ENCODE measurements at regions not wholly inside any gene's neighbourhood (a gene's known extent, or its start where the extent isn't known, plus 50 kb on each side); places are given as distances from the start of the nearest gene placed in this dataset.

DNA sequence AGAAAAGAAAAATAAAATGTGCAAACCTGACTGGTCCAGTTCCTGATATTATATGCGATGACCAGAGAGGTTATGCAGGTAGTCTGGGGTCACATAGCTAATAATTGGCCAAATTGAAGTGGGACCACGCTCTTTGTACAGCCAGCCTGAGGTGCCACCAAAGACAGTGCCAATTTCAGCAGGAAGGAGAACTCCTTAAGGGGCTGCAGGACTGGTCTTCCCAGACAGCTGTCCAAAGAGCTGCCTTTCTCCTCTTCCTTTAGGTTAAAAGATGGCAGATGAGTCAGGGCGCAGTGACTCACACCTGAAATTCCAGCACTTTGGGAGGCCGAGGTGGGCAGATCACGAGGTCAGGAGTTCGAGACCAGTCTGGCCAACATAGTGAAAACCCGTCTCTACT lies 95.5 kb downstream of the ACKR3 start:
- Mint-ChIP-seq H3K4me1 (ENCODE audit: insufficient read depth, unreplicated experiment) (peaks cover 37% of the 10 kb centered on the region), H3K27ac (ENCODE audit: low read depth, unreplicated experiment) (no peak overlapping the region), H3K36me3 (ENCODE audit: insufficient read depth, unreplicated experiment) (no peaks in the 10 kb centered on the region), H3K4me3 (ENCODE audit: unreplicated experiment) (no peak overlapping the region), H3K27me3 (ENCODE audit: insufficient read depth, unreplicated experiment) (no peaks in the 10 kb centered on the region), H3K9me3 (ENCODE audit: unreplicated experiment) (peaks cover 8% of the 10 kb centered on the region)
- BruUV-seq (replicated peaks) = no TSS peak
- ChIA-PET CTCF (no interaction called here), POLR2A (no interaction called here)
- TF ChIP-seq, protein P1, sequence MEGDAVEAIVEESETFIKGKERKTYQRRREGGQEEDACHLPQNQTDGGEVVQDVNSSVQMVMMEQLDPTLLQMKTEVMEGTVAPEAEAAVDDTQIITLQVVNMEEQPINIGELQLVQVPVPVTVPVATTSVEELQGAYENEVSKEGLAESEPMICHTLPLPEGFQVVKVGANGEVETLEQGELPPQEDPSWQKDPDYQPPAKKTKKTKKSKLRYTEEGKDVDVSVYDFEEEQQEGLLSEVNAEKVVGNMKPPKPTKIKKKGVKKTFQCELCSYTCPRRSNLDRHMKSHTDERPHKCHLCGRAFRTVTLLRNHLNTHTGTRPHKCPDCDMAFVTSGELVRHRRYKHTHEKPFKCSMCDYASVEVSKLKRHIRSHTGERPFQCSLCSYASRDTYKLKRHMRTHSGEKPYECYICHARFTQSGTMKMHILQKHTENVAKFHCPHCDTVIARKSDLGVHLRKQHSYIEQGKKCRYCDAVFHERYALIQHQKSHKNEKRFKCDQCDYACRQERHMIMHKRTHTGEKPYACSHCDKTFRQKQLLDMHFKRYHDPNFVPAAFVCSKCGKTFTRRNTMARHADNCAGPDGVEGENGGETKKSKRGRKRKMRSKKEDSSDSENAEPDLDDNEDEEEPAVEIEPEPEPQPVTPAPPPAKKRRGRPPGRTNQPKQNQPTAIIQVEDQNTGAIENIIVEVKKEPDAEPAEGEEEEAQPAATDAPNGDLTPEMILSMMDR (IDR thresholded peaks at IDR 0.05; ENCODE audit: unreplicated experiment) = no peak
- DNase-seq (ENCODE audit: unreplicated experiment) = peak; percentile 11
- intact Hi-C loops (cut with micrococcal nuclease) = no loop called here

DNA sequence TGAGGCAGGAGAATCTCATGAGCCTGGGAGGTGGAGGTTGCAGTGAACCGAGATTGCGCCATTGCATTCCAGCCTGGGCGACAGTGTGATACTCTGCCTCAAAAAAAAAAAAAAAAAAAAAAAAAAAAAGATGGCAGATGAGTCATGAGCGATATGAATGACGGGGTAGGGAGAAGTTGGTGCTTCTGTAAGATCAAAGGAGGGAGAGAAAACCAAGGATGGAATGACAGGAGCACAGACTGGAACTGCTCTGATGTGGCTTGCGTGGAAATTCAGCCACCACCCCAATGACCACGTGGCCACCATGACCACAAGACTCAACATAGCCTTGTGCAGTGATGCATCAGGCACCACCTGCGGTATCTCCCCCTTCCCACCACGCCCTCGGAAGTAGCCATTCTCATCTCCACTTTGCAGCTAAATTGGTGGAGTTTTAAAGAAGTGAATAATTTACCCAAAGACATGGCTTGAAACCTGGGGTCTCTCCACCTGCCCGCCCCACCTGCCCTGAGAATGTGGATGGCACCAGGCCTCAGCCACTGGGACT lies 96.0 kb downstream of the ACKR3 start:
- H3K4me1 Mint-ChIP-seq (ENCODE audit: insufficient read depth, unreplicated experiment) = peaks cover 37% of the 10 kb centered on the region
- H3K4me3 Mint-ChIP-seq (ENCODE audit: unreplicated experiment) = no peak overlapping the region
- no peak for DNase-seq (ENCODE audit: unreplicated experiment)
- TF ChIP-seq, protein P1 (IDR thresholded peaks at IDR 0.05; ENCODE audit: unreplicated experiment) = no peak
- ChIA-PET CTCF (interaction anchor here (0.6 kb wide), 1 partner anchor 18 kb away, joined by 3 read pairs; no protein-coding TSS in a partner anchor), POLR2A (no interaction called here)
- H3K36me3 Mint-ChIP-seq (ENCODE audit: insufficient read depth, unreplicated experiment) = no peaks in the 10 kb centered on the region
- peaks cover 8% of the 10 kb centered on the region for H3K9me3 Mint-ChIP-seq (ENCODE audit: unreplicated experiment)
- BruUV-seq (replicated peaks) = no TSS peak
- no peak overlapping the region for H3K27ac Mint-ChIP-seq (ENCODE audit: low read depth, unreplicated experiment)
- intact Hi-C loops (cut with micrococcal nuclease) = no loop called here
- no peaks in the 10 kb centered on the region for H3K27me3 Mint-ChIP-seq (ENCODE audit: insufficient read depth, unreplicated experiment)

DNA sequence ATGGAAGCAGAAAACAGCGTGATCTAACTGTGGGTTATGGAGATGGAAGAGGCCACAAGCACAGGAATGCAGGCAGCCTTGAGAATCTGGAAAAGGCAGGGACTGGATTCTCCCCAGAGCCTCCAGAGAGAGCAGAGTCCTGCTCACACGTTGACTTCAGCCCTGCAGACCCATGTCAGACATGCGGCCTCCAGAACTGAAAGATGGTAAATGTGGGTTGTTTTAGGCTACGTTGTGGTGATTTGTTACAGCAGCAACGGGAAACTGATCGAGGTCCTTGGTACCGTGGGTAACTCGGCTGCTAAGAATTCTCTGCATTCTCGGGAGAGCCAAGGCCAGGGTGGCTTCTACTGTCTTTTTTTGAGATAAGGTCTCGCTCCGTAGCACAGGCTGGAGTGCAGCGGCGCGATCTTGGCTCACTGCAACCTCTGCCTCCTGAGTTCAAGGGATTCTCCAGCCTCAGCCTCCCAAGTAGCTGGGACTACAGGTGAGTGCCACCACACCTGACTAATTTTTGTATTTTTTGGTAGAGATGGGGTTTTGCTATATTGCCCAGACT lies 97.1 kb downstream of the ACKR3 start:
- H3K4me1 Mint-ChIP-seq (ENCODE audit: insufficient read depth, unreplicated experiment) = peaks cover 28% of the 10 kb centered on the region
- no TSS peak for BruUV-seq (replicated peaks)
- ChIA-PET CTCF (no interaction called here), POLR2A (interaction anchor here (0.6 kb wide), 1 partner anchor 14 kb away, joined by 4 read pairs; no protein-coding TSS in a partner anchor)
- intact Hi-C loops (cut with micrococcal nuclease) = no loop called here
- H3K27me3 Mint-ChIP-seq (ENCODE audit: insufficient read depth, unreplicated experiment) = no peaks in the 10 kb centered on the region
- peaks cover 8% of the 10 kb centered on the region for H3K9me3 Mint-ChIP-seq (ENCODE audit: unreplicated experiment)
- no peak for DNase-seq (ENCODE audit: unreplicated experiment)
- TF ChIP-seq, protein P1 (IDR thresholded peaks at IDR 0.05; ENCODE audit: unreplicated experiment) = no peak
- H3K27ac Mint-ChIP-seq (ENCODE audit: low read depth, unreplicated experiment) = no peak overlapping the region
- no peaks in the 10 kb centered on the region for H3K36me3 Mint-ChIP-seq (ENCODE audit: insufficient read depth, unreplicated experiment)
- H3K4me3 Mint-ChIP-seq (ENCODE audit: unreplicated experiment) = no peak overlapping the region

DNA sequence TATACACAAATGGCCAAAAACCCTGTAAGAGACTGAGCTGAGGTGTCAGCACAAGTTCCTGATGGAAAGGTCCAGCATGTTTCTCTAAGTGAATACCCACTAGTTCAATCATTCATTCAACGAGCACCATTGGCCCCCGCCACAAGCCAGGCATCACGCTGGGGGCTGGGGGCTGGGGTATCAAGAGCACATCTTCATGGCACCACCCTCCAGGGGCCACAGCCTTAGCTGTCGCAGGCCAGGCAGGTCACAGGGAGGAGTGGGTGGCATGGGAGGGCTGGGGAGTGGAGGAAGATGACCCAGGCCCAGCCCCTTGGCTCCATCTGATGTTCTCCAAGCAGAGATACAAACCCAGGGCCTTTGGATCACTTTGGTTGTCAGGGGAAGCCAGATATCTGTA lies 97.9 kb downstream of the ACKR3 start:
- H3K9me3 Mint-ChIP-seq (ENCODE audit: unreplicated experiment) = peaks cover 8% of the 10 kb centered on the region
- POLR2A ChIA-PET = no interaction called here
- no TSS peak for BruUV-seq (replicated peaks)
- intact Hi-C loops (cut with micrococcal nuclease) = no loop called here
- no peaks in the 10 kb centered on the region for H3K36me3 Mint-ChIP-seq (ENCODE audit: insufficient read depth, unreplicated experiment)
- TF ChIP-seq, protein P1 (IDR thresholded peaks at IDR 0.05; ENCODE audit: unreplicated experiment) = no peak
- H3K4me3 Mint-ChIP-seq (ENCODE audit: unreplicated experiment) = no peak overlapping the region
- no peaks in the 10 kb centered on the region for H3K27me3 Mint-ChIP-seq (ENCODE audit: insufficient read depth, unreplicated experiment)
- H3K27ac Mint-ChIP-seq (ENCODE audit: low read depth, unreplicated experiment) = no peak overlapping the region
- no peak for DNase-seq (ENCODE audit: unreplicated experiment)
- H3K4me1 Mint-ChIP-seq (ENCODE audit: insufficient read depth, unreplicated experiment) = peaks cover 22% of the 10 kb centered on the region
- CTCF ChIA-PET = no interaction called here

All from MCF 10A (cell line).